ENCODE measurements at regions not wholly inside any gene's neighbourhood (a gene's known extent, or its start where the extent isn't known, plus 50 kb on each side); places are given as distances from the start of the nearest gene placed in this dataset.
"Not testable (repeated sequence)": the region's sequence is repeated elsewhere in the genome, so short reads cannot be mapped to it uniquely, and the experiment has no call there.

GRCh38 chr1:114260805-114261484 is 107.3 kb upstream of the SYT6 start:
- DNase-seq, result no peak

GRCh38 chr1:114259511-114260160 is 106.0 kb upstream of the SYT6 start:
- no peak for DNase-seq

- no peak for DNase-seq
These were observed 105.0 kb upstream of the SYT6 start for GRCh38 chr1:114258633-114259032.

- DNase-seq, result no peak
These were observed 104.4 kb upstream of the SYT6 start for GRCh38 chr1:114258074-114258473.

GRCh38 chr1:114257554-114257953 is 103.9 kb upstream of the SYT6 start:
- no peak for DNase-seq

DNA sequence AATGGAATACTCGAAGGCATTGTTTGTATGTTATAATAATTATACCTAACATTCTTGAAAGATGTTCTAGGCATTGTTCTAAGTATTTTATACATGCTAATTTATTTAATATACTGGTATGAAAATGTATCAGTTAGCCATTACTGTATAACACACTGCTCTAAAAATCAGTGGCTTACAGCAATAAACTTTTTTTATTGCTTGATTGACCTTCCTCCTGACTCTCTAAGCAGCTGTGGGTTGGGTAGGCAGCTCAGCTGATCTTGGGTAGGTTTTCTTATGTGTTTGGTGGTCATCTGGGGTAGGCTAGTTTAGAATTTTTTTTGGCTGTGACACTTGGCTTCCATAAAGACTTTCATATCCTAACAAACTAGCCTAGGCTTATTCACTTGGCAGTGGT is 100.2 kb upstream of the SYT6 start:
- DNase-seq, result no peak

DNA sequence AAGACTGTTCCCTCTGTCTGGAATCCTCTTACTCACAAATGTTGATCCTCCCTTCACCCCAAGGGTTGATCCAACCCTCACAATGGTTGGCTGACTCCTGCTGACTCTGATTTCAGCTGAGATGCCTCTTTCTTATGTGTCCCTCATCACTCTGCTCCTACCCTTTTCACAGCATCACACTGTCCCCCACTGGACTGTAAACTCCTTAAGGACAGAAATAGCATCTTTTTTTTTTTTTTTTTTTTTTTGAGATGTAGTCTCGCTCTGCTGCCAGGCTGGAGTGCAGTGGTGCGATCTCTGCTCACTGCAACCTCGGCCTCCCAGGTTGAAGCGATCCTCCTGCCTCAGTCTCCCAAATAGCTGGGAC is 97.9 kb upstream of the SYT6 start:
- DNase-seq, result no peak

DNA sequence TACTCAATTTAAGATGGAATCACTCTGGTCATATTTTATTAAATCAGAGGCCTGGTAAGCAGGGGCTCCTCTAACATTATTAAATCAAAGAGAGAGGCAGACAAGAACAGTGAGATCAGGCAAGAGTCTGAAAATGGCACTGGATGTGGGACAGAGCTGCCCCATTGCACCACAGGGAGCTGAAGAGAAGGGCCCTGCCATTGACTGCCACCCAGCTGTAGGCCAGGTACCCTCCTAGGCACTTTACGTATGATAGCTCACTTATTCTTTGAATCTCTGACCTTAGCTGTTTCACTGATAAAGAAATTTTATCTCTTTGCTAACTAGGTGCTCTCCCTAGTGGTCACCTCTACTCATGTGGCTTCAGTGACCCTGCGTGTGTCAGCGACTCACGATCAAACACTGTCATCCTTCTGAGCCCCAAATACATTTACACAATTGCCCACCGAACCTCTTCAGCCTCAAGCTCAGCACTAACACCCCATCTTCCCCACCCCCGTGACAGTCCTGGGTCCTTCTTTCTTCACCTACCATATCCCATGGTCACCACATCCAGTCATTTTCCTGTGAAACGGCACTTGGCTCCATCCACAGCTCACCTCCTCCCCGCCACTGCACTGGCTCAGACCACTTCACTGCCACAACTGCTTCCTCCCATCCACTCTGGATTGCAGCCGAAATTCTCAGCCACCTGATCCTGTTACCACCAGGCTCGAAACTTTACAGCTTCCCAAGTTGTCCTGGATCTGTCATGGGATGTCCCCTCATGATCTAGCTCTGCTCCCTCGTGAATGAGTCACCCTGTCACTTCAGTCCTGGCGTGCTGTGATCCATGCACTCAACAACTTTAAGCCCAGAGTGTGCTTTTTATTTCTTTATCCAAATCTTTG is 97.3 kb upstream of the SYT6 start:
- no peak for DNase-seq

GRCh38 chr1:114249691-114250090 is 96.0 kb upstream of the SYT6 start:
- DNase-seq, result no peak

DNA sequence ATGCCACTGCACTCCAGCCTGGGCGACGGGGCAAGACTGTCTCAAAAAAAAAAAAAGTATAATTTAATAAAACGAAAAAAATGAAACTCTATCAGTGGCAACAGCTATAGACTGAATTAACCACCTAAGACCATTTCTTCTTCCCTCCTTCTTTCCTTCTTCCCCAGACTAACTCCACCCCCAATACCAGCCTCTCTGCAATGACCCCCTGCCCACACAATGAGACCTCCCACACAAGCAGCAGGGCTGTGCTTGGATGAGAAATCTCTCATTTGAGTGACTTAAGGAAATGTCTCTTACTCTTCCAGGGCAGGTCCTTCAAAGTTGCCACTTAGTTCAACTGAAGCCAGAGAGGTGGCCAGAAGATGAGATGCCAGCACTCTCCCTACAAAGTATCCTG is 94.5 kb upstream of the SYT6 start:
- no peak for DNase-seq

- not testable (repeated sequence) for DNase-seq
These were observed 89.0 kb upstream of the SYT6 start for GRCh38 chr1:114242531-114243210.

- DNase-seq, result no peak
These were observed 84.4 kb upstream of the SYT6 start for GRCh38 chr1:114238053-114238452.

- no peak for DNase-seq
These were observed 82.8 kb upstream of the SYT6 start for GRCh38 chr1:114236517-114236916.

DNA sequence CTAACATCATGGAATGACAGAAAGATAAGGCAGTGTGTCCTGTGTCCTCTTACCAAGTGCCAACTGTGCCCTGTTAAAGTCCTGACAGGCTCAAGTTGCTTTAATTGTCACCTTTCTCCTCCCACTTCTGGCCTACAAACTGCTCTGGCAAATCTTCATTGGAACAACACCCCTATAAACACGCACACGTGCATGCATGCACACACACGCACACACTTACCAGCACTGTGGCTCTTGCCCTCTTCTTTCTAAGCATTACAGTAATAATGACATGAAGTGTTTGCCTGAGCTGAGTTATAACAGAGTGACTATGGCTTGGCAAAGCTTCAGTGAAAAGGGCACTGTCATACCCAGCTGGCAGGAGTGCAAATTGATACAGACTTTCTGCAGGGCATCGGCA is 82.3 kb upstream of the SYT6 start:
- no peak for DNase-seq

DNA sequence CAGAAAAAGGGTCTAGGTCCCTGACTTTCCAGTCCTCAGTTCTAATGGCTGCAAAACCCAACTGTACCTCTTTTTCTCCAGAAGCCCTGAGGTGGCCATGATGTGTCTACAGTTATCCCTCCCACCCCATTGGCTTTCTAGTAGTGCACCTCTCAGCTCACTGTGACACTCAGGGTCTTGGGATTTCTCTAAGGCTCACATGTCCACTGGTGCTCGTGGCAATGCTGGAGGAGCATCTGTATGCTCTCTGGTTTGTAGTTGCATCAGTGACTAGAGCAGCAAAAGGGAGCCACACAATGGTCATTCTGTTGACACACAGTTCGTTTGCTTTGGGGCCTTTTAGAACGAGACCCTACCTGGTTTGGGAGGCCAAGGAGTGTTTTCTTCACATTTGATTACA is 81.6 kb upstream of the SYT6 start:
- no peak for DNase-seq

DNA sequence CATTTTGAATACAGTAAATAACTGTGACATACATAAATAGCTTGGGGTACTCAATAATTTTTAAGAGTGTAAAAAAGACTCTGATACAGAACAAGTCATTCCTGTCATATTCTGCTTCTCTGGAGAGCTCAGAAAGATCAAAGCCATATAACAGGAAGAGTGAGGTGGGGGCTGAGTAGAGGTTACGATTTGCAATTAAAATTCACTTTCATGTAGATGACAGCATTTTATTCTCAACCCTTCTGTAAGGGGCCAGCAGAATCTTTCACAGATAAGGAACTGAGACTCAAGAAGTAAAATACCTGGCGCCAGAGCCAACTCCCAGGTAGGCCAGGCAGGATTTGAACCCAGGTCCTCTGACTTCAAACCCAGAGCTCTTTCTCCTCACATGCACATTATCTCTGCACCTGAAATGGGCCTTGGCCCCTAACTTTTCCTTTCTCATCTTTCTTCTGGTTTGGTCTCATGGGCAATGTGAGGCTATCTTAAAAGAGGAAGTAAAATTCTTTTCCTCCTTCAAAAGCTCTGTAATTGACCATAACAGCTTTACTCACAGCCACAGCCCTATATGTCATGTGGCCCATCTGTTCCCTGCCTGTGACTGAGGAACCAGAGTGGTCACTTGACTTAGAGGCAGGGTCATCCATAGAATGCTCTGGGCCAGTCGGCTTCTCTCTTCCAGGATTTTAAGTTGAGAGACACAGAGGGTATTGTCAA is 80.9 kb upstream of the SYT6 start:
- DNase-seq, result no peak

DNA sequence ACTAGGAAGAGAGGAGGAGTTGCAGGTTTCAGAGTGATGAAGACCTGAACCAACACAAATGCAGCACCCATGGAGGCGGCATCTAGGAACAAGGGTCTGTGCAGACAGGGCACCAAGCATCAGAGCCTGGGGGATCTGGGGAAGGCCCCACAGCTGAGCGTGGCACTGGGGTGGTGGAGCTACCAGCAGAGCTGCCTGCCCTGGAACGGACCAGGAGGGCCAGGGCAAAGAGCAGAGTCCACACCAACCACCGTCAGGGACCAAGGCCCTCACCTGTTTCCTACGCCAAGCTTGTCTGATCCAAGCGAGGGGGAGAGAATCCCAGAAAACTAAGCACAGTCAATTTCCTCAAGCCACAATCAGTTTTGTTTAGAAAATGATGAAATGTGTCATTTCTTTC is 79.0 kb upstream of the SYT6 start:
- DNase-seq, result no peak

DNA sequence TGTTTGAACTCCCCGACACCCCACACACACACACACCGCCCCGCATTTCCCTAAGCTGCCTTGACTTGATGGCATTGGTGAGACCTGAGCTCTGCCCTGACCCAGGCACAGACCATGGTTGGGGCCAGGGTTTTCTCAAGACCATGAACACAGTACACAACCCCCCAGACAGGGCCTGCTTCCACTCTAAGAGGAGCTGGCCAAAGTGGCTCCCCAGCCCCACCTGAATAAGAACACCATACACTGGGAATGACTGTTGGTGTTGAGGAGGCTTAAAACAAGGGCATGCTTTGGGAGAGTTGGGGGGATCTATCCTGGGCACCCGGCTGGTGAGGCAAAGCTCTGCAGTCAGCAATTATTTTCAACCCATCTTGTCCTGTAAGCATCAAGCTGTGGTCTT is 77.6 kb upstream of the SYT6 start:
- DNase-seq, result no peak

DNA sequence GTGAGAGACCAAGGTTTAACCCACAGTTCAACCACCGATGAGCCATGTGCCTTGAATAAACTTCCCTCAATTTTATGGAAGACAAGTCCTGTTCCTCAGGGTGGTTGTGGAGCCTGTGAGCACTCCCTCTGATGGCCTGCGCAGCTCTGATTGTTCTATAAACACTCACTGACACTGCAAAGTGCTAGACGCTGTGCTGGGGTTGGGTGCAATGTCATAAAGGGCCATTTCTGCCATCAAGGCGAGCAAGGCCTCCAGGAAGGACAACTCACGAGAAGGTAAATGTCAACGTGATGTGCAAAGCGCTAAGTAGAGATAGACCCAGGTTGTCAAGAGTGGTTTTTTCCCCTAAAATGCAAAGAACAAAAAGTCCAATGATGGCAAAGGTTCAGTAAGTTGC is 75.7 kb upstream of the SYT6 start:
- DNase-seq, result no peak

DNA sequence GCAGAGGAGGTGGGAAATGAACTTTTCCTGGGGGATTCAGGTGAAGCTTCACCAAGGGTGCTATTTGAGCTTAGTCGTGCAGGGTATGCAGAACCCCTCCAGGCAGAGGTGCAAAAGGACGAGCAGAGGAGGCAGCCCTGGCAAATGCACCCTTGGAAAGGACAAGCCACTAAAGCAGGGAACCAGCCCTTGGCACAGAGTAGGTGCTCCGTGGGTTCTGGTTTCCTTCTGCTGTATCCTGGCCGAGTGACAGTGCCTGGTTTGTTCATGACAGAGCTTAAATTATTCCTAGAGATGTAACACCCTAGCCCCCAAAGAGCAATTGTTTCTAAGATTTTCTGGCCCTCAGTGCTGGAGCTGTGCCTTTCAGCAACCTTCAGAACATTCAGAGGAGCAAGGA is 73.4 kb upstream of the SYT6 start:
- DNase-seq, result no peak

DNA sequence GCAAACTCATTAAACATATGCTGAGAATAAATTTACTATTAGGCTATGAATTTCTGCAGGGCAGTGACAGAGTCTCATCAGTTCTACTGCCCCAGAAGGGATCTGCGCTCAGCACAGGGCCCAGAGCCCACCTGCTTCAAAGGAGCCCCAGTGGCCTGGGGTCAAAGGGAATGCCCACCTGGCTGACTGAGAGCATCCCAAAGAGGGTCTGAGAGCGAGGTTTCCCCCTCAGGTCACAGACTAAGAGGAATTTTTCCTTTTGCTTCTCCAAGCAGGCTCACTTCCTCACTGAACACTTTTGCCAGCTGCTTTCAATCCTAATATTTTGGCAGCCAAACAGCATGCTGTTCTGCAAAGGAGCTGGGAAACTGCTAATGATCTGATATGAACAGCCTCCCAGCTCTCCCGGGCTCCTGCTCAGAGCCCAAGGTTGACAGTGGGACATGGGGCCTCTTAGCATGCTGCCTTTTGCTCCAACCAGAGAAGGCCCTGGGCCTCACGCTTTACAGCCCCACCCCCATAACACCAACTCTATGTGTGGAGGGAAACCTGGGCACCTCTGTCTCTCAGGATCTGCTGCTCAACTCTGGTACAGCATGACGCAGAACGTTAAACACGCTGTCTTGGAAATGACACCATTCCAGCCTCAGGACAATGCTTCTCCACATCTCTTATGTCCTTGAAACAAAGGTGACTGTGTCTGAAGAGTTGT is 70.7 kb upstream of the SYT6 start:
- no peak for DNase-seq

GRCh38 chr1:114222920-114223319 is 69.3 kb upstream of the SYT6 start:
- DNase-seq, result no peak
